Trophoblast cell (in vitro differentiated cells and primary cell): ENCODE measurements at regions not wholly inside any gene's neighbourhood (a gene's known extent, or its start where the extent isn't known, plus 50 kb on each side); places are given as distances from the start of the nearest gene placed in this dataset.

Experiments
- DNase-seq, 2 donors: peaks; one replicate each; pipeline ENCODE4 v3.0.0-alpha.2; 2016
- H2AFZ ChIP-seq: 2 replicates; pipeline ENCODE4 v1.6.1; 2013; ENCODE audit warnings: low read length, moderate library complexity, mild to moderate bottlenecking; ENCODE audit not compliant: insufficient read depth, poor library complexity
- H2AK5ac ChIP-seq: 2 replicates; pipeline ENCODE4 v1.6.1; 2013; ENCODE audit warnings: mild to moderate bottlenecking, low read length
- H2BK120ac ChIP-seq: 2 replicates; pipeline ENCODE4 v1.6.1; 2013; ENCODE audit warnings: low read length, mild to moderate bottlenecking, moderate library complexity; ENCODE audit not compliant: insufficient read depth, poor library complexity
- H2BK12ac ChIP-seq: 2 replicates; pipeline ENCODE4 v1.6.1; 2013; ENCODE audit warnings: mild to moderate bottlenecking, low read length, moderate library complexity
- H2BK5ac ChIP-seq: 2 replicates; pipeline ENCODE4 v1.6.1; 2013; ENCODE audit warnings: low read length, low read depth, moderate library complexity, mild to moderate bottlenecking; ENCODE audit not compliant: poor library complexity
- H3K14ac ChIP-seq: 2 replicates; pipeline ENCODE4 v1.6.1; 2013; ENCODE audit warnings: mild to moderate bottlenecking, low read length
- H3K18ac ChIP-seq: 2 replicates; pipeline ENCODE4 v1.6.1; 2013; ENCODE audit warnings: mild to moderate bottlenecking, low read length
- H3K23ac ChIP-seq: 2 replicates; pipeline ENCODE4 v1.6.1; 2013; ENCODE audit warnings: low read length
- H3K27ac ChIP-seq: 2 replicates; pipeline ENCODE4 v1.5.1; 2013; ENCODE audit warnings: low read depth, mild to moderate bottlenecking, inconsistent platforms, low read length, moderate library complexity
- H3K27me3 ChIP-seq: 2 replicates; pipeline ENCODE4 v1.6.1; 2013; ENCODE audit warnings: inconsistent platforms, mild to moderate bottlenecking, low read length, moderate library complexity; ENCODE audit not compliant: insufficient read depth
- H3K36me3 ChIP-seq, 2 experiments: 1 replicate in 1 of 2; 2 replicates in 1 of 2; pipeline ENCODE4 v1.6.1; 2013; ENCODE audit warnings: low read length in 2 of 2, mild to moderate bottlenecking in 2 of 2, moderate library complexity in 1 of 2; ENCODE audit not compliant: insufficient read depth in 2 of 2, control insufficient read depth in 1 of 2
- H3K4ac ChIP-seq: 2 replicates; pipeline ENCODE4 v1.6.1; 2013; ENCODE audit warnings: low read depth, mild to moderate bottlenecking, low read length, moderate library complexity
- H3K4me1 ChIP-seq, 2 experiments: 1 replicate in 1 of 2; 2 replicates in 1 of 2; pipeline ENCODE4 v1.6.1; 2013; ENCODE audit warnings: low read length in 2 of 2, mild to moderate bottlenecking in 2 of 2, moderate library complexity in 1 of 2; ENCODE audit not compliant: insufficient read depth in 2 of 2, control insufficient read depth in 1 of 2
- H3K4me2 ChIP-seq: 2 replicates; pipeline ENCODE4 v1.6.1; 2013; ENCODE audit warnings: inconsistent platforms, mild to moderate bottlenecking, low read length, moderate library complexity
- H3K4me3 ChIP-seq: 2 replicates; pipeline ENCODE4 v1.5.1; 2013; ENCODE audit warnings: mild to moderate bottlenecking, low read depth, low read length, inconsistent platforms
- H3K79me1 ChIP-seq: one replicate; pipeline ENCODE4 v1.6.1; 2013; ENCODE audit warnings: low read length
- H3K79me2 ChIP-seq: 2 replicates; pipeline ENCODE4 v1.6.1; 2013; ENCODE audit warnings: low read length, mild to moderate bottlenecking; ENCODE audit not compliant: control insufficient read depth, insufficient read depth, poor library complexity
- H3K9ac ChIP-seq: 2 replicates; pipeline ENCODE4 v1.6.1; 2013; ENCODE audit warnings: mild to moderate bottlenecking, low read length
- H3K9me3 ChIP-seq: 2 replicates; pipeline ENCODE4 v1.6.1; 2013; ENCODE audit warnings: low read depth, mild to moderate bottlenecking, control low read depth, inconsistent platforms, low read length; ENCODE audit not compliant: insufficient read depth
- H4K12ac ChIP-seq: 2 replicates; pipeline ENCODE4 v1.6.1; 2013; ENCODE audit warnings: low read depth, mild to moderate bottlenecking, low read length, moderate library complexity
- H4K8ac ChIP-seq: 2 replicates; pipeline ENCODE4 v1.6.1; 2013; ENCODE audit warnings: low read depth, mild to moderate bottlenecking, low read length, moderate library complexity
- H4K91ac ChIP-seq: one replicate; pipeline ENCODE4 v1.6.1; 2013; ENCODE audit warnings: low read depth, mild to moderate bottlenecking, low read length, moderate library complexity
- WGBS: extraction: QIAGEN DNeasy Blood & Tissue Kit; methylation state at CpG from one replicate; pipeline ENCODE4 v1.1.7; 2013; ENCODE audit warnings: missing lambda C conversion rate; ENCODE audit not compliant: insufficient read length, insufficient coverage; ENCODE audit errors: extremely low coverage; 5-methylcytosine and 5-hydroxymethylcytosine counted together

DNA sequence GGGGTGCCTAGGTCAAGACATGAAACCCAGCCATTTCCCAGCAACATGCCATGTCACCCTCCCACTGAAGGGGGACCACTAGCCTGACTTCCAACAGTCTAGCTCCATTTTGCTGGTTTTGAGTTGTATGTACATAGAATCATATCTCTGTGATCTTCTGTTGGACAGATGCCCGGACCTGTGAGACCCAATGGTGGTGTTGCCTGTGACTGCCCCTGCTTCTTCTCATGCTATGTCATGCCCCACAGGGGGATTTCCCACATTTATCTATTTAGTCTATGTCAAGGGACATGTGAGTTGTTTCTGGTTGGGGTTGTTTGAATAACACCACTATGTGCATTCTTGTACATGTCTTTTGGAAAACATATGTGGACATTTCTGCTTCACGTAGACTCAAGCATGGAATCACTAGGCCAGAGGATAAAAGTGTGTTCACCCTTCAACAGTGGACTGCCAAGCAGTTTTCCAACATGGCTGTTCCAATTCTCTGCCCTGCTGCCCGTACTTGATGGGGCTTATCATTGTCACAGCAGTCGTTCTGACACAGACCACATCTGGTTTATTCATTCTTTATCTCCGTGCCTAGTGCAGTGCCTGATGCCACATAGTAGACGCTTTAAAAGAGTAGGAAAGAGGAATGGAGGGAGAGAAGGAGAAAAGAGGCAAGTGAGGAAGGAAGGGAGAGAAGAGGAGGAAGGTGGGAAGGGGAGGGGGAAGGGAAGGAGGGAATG lies 114.4 kb downstream of the TPRA1 start:
- WGBS = no CpG with 5 or more reads among the region's 6 CpGs
- Histone ChIP-seq H3K9me3 (no peaks in the 10 kb centered on the region), H3K27ac (no peak overlapping the region), H3K27me3 (no peaks in the 10 kb centered on the region), H3K14ac (no peak overlapping the region), H4K91ac (no peak overlapping the region), H3K23ac (no peak overlapping the region), H3K4ac (no peak overlapping the region), H3K36me3 (no peaks in the 10 kb centered on the region), H4K8ac (no peak overlapping the region), H3K79me1 (no peaks in the 10 kb centered on the region), H2AFZ (no peak overlapping the region), H2BK5ac (no peak overlapping the region), H3K4me2 (no peak overlapping the region), H2BK12ac (no peak overlapping the region), H3K18ac (no peak overlapping the region), H3K4me3 (no peak overlapping the region), H2BK120ac (no peak overlapping the region), H2AK5ac (no peak overlapping the region), H4K12ac (no peak overlapping the region), H3K9ac (no peak overlapping the region), H3K4me1 (no peaks in the 10 kb centered on the region), H3K79me2 (no peaks in the 10 kb centered on the region)
- no peak for DNase-seq

DNA sequence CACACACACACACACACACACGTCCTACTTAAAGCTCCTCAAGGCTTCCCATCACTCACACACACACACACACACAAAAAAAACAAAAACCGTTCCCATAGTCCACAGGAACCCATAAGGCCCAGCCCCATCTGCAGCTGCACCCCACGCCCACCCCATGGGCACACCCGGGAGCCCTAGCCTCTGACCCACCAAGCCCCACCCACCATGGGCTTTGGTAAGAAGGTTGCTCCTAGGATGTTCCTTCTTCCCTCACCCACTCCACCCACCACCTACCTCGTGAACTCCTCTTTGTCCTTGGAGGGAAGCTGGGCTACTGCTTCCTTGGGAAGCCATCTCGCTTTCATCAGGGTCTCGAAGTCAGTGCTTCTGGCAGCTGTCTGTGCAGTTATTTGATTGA lies 115.1 kb downstream of the TPRA1 start:
- Histone ChIP-seq H2AK5ac (no peak overlapping the region), H4K12ac (no peak overlapping the region), H3K79me2 (no peaks in the 10 kb centered on the region), H3K27me3 (no peaks in the 10 kb centered on the region), H3K9ac (no peak overlapping the region), H3K4me2 (no peak overlapping the region), H4K8ac (no peak overlapping the region), H4K91ac (no peak overlapping the region), H2BK120ac (no peak overlapping the region), H3K79me1 (no peaks in the 10 kb centered on the region), H2BK5ac (no peak overlapping the region), H3K27ac (no peak overlapping the region), H2BK12ac (no peak overlapping the region), H3K23ac (no peak overlapping the region), H3K9me3 (no peaks in the 10 kb centered on the region), H3K14ac (no peak overlapping the region), H3K4me1 (no peaks in the 10 kb centered on the region), H3K4me3 (no peak overlapping the region), H3K4ac (no peak overlapping the region), H3K36me3 (no peaks in the 10 kb centered on the region), H2AFZ (no peak overlapping the region), H3K18ac (no peak overlapping the region)
- no CpG with 5 or more reads among the region's 7 CpGs for WGBS
- DNase-seq = no peak

DNA sequence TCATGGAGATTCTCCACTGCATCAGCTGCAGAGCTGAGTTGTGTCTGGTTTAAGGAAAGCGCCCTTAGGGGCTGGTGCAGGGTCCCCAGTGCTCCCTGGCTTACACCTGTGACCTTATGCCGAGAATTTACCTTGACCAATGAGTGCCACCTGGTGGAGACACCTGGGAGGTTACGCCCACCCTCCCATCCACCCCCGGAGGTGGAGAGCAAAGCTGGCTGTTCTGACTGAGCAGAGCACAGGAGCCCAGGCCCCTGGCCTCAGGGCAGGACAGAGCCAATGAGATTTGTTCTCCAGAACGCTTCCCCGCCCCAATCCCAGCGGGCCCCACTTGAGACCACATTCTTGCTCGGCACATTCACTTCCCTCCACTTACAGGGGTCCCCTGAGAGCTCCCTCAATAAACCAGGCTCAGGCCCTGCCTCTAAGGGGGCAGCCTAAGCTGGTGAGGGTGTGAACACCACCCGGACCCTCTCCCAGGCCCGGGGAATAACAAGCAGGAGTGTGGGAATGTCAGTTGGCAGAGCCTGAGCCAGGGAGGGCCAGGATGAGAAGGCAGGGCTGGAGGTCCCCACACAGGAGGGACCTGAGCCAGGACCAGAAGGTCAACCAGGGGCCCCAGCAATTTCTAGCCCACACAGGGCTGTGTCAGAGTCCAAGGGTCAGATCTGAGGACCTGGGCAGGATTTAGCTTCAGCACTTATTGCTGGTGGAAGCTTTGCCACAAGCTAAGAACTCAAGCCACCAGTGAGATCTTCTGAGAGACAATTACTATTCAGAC lies 117.1 kb downstream of the TPRA1 start:
- Histone ChIP-seq H3K9ac (no peak overlapping the region), H3K79me1 (no peaks in the 10 kb centered on the region), H3K18ac (no peak overlapping the region), H2AK5ac (no peak overlapping the region), H2BK5ac (no peak overlapping the region), H3K27me3 (no peaks in the 10 kb centered on the region), H3K14ac (no peak overlapping the region), H3K4me3 (no peak overlapping the region), H3K4me2 (no peak overlapping the region), H4K91ac (no peak overlapping the region), H3K4me1 (no peaks in the 10 kb centered on the region), H4K8ac (no peak overlapping the region), H3K9me3 (peaks cover 4% of the 10 kb centered on the region), H2AFZ (no peak overlapping the region), H2BK120ac (no peak overlapping the region), H2BK12ac (no peak overlapping the region), H4K12ac (no peak overlapping the region), H3K79me2 (no peaks in the 10 kb centered on the region), H3K4ac (no peak overlapping the region), H3K23ac (no peak overlapping the region), H3K27ac (no peak overlapping the region), H3K36me3 (no peaks in the 10 kb centered on the region)
- DNase-seq = peak in 1 of 2 donors; percentile 42
- no CpG with 5 or more reads among the region's 10 CpGs for WGBS

DNA sequence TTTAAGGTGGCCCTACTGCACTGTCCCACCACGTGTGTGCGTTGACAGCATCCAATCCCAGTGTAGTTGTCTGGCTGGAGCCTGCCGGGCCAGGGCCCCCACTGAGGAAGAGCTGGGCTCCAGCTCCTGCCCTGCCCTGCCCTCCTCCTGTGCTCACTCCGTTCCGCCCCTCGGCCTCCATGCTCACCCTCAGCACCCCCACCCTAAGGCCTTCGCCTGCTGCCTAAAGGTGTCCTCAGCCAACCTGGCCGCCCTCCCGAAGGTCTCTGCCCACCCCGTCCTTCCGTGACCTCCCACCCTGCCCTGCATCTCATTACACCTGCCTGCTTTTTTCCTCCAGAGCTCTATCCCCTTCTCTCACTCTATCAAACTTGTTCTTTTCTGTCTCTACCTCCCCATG lies 118.0 kb downstream of the TPRA1 start:
- H3K79me2 ChIP-seq = no peaks in the 10 kb centered on the region
- no peak overlapping the region for H2BK12ac ChIP-seq

More for the DNA sequence above, 118.0 kb downstream of the TPRA1 start:
- Histone ChIP-seq H3K14ac (no peak overlapping the region), H4K8ac (no peak overlapping the region), H2AFZ (no peak overlapping the region), H2BK120ac (no peak overlapping the region), H3K23ac (no peak overlapping the region), H3K9ac (no peak overlapping the region), H3K79me1 (no peaks in the 10 kb centered on the region), H3K4ac (no peak overlapping the region), H3K9me3 (peaks cover 8% of the 10 kb centered on the region), H3K4me1 (no peaks in the 10 kb centered on the region), H3K36me3 (no peaks in the 10 kb centered on the region), H3K4me3 (no peak overlapping the region), H3K27ac (no peak overlapping the region), H2BK5ac (no peak overlapping the region), H2AK5ac (no peak overlapping the region), H3K27me3 (no peaks in the 10 kb centered on the region), H4K91ac (no peak overlapping the region), H4K12ac (no peak overlapping the region), H3K4me2 (no peak overlapping the region), H3K18ac (no peak overlapping the region)
- DNase-seq = no peak
- no CpG with 5 or more reads among the region's 11 CpGs for WGBS
